Trophoblast cell (in vitro differentiated cells and primary cell): ENCODE measurements at regions not wholly inside any gene's neighbourhood (a gene's known extent, or its start where the extent isn't known, plus 50 kb on each side); places are given as distances from the start of the nearest gene placed in this dataset.

ENCODE experiments used
- DNase-seq, 2 donors: peaks; one replicate each; pipeline ENCODE4 v3.0.0-alpha.2; 2016
- H2AFZ ChIP-seq: 2 replicates; pipeline ENCODE4 v1.6.1; 2013; ENCODE audit warnings: low read length, moderate library complexity, mild to moderate bottlenecking; ENCODE audit not compliant: insufficient read depth, poor library complexity
- H2AK5ac ChIP-seq: 2 replicates; pipeline ENCODE4 v1.6.1; 2013; ENCODE audit warnings: mild to moderate bottlenecking, low read length
- H2BK120ac ChIP-seq: 2 replicates; pipeline ENCODE4 v1.6.1; 2013; ENCODE audit warnings: low read length, mild to moderate bottlenecking, moderate library complexity; ENCODE audit not compliant: insufficient read depth, poor library complexity
- H2BK12ac ChIP-seq: 2 replicates; pipeline ENCODE4 v1.6.1; 2013; ENCODE audit warnings: mild to moderate bottlenecking, low read length, moderate library complexity
- H2BK5ac ChIP-seq: 2 replicates; pipeline ENCODE4 v1.6.1; 2013; ENCODE audit warnings: low read length, low read depth, moderate library complexity, mild to moderate bottlenecking; ENCODE audit not compliant: poor library complexity
- H3K14ac ChIP-seq: 2 replicates; pipeline ENCODE4 v1.6.1; 2013; ENCODE audit warnings: mild to moderate bottlenecking, low read length
- H3K18ac ChIP-seq: 2 replicates; pipeline ENCODE4 v1.6.1; 2013; ENCODE audit warnings: mild to moderate bottlenecking, low read length
- H3K23ac ChIP-seq: 2 replicates; pipeline ENCODE4 v1.6.1; 2013; ENCODE audit warnings: low read length
- H3K27ac ChIP-seq: 2 replicates; pipeline ENCODE4 v1.5.1; 2013; ENCODE audit warnings: low read depth, mild to moderate bottlenecking, inconsistent platforms, low read length, moderate library complexity
- H3K27me3 ChIP-seq: 2 replicates; pipeline ENCODE4 v1.6.1; 2013; ENCODE audit warnings: inconsistent platforms, mild to moderate bottlenecking, low read length, moderate library complexity; ENCODE audit not compliant: insufficient read depth
- H3K36me3 ChIP-seq, 2 experiments: 1 replicate in 1 of 2; 2 replicates in 1 of 2; pipeline ENCODE4 v1.6.1; 2013; ENCODE audit warnings: low read length in 2 of 2, mild to moderate bottlenecking in 2 of 2, moderate library complexity in 1 of 2; ENCODE audit not compliant: insufficient read depth in 2 of 2, control insufficient read depth in 1 of 2
- H3K4ac ChIP-seq: 2 replicates; pipeline ENCODE4 v1.6.1; 2013; ENCODE audit warnings: low read depth, mild to moderate bottlenecking, low read length, moderate library complexity
- H3K4me1 ChIP-seq, 2 experiments: 1 replicate in 1 of 2; 2 replicates in 1 of 2; pipeline ENCODE4 v1.6.1; 2013; ENCODE audit warnings: low read length in 2 of 2, mild to moderate bottlenecking in 2 of 2, moderate library complexity in 1 of 2; ENCODE audit not compliant: insufficient read depth in 2 of 2, control insufficient read depth in 1 of 2
- H3K4me2 ChIP-seq: 2 replicates; pipeline ENCODE4 v1.6.1; 2013; ENCODE audit warnings: inconsistent platforms, mild to moderate bottlenecking, low read length, moderate library complexity
- H3K4me3 ChIP-seq: 2 replicates; pipeline ENCODE4 v1.5.1; 2013; ENCODE audit warnings: mild to moderate bottlenecking, low read depth, low read length, inconsistent platforms
- H3K79me1 ChIP-seq: one replicate; pipeline ENCODE4 v1.6.1; 2013; ENCODE audit warnings: low read length
- H3K79me2 ChIP-seq: 2 replicates; pipeline ENCODE4 v1.6.1; 2013; ENCODE audit warnings: low read length, mild to moderate bottlenecking; ENCODE audit not compliant: control insufficient read depth, insufficient read depth, poor library complexity
- H3K9ac ChIP-seq: 2 replicates; pipeline ENCODE4 v1.6.1; 2013; ENCODE audit warnings: mild to moderate bottlenecking, low read length
- H3K9me3 ChIP-seq: 2 replicates; pipeline ENCODE4 v1.6.1; 2013; ENCODE audit warnings: low read depth, mild to moderate bottlenecking, control low read depth, inconsistent platforms, low read length; ENCODE audit not compliant: insufficient read depth
- H4K12ac ChIP-seq: 2 replicates; pipeline ENCODE4 v1.6.1; 2013; ENCODE audit warnings: low read depth, mild to moderate bottlenecking, low read length, moderate library complexity
- H4K8ac ChIP-seq: 2 replicates; pipeline ENCODE4 v1.6.1; 2013; ENCODE audit warnings: low read depth, mild to moderate bottlenecking, low read length, moderate library complexity
- H4K91ac ChIP-seq: one replicate; pipeline ENCODE4 v1.6.1; 2013; ENCODE audit warnings: low read depth, mild to moderate bottlenecking, low read length, moderate library complexity
- WGBS: extraction: QIAGEN DNeasy Blood & Tissue Kit; methylation state at CpG from one replicate; pipeline ENCODE4 v1.1.7; 2013; ENCODE audit warnings: missing lambda C conversion rate; ENCODE audit not compliant: insufficient read length, insufficient coverage; ENCODE audit errors: extremely low coverage; 5-methylcytosine and 5-hydroxymethylcytosine counted together

GRCh38 chr6:109315341-109316110 is 66.7 kb downstream of the CD164 start:
- no CpG with 5 or more reads among the region's 6 CpGs for WGBS
- no peak overlapping the region for H3K4me3 ChIP-seq
- no peaks in the 10 kb centered on the region for H3K36me3 ChIP-seq
- no peaks in the 10 kb centered on the region for H3K4me1 ChIP-seq
- no peak overlapping the region for H3K14ac ChIP-seq
- no peak overlapping the region for H3K23ac ChIP-seq
- no peaks in the 10 kb centered on the region for H3K27me3 ChIP-seq
- no peak overlapping the region for H2AFZ ChIP-seq
- H3K27ac ChIP-seq: no peak overlapping the region
- H2BK5ac ChIP-seq: no peak overlapping the region
- H2BK12ac ChIP-seq: no peak overlapping the region
- H4K8ac ChIP-seq: no peak overlapping the region
- no peak for DNase-seq
- H2BK120ac ChIP-seq: no peak overlapping the region
- no peaks in the 10 kb centered on the region for H3K9me3 ChIP-seq
- no peak overlapping the region for H4K91ac ChIP-seq
- no peaks in the 10 kb centered on the region for H3K79me1 ChIP-seq
- no peak overlapping the region for H3K18ac ChIP-seq
- no peak overlapping the region for H2AK5ac ChIP-seq
- H4K12ac ChIP-seq: no peak overlapping the region
- H3K4me2 ChIP-seq: no peak overlapping the region
- H3K4ac ChIP-seq: no peak overlapping the region
- H3K9ac ChIP-seq: no peak overlapping the region
- H3K79me2 ChIP-seq: no peaks in the 10 kb centered on the region

DNA sequence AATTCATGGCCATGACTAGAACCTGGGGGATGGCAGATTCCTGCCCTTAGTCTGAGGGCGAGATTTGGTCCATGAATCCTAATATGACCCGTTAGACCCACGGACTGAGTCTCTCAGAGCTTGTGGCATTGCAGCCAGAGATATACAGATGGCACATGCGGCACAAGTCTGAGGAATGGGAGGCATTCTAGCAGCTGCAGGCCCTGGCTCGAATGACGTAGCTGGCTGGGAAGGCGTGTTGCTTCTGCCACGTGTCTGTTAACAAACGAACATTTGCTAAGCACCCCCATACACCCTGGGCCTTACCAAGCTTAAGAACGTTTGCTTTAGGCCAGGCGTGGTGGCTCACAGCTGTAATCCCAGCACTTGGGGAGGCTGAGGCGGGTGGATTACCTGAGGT is 68.0 kb downstream of the CD164 start:
- H3K9me3 ChIP-seq: no peaks in the 10 kb centered on the region
- H2BK120ac ChIP-seq: no peak overlapping the region
- no peak overlapping the region for H3K9ac ChIP-seq
- no peak overlapping the region for H4K12ac ChIP-seq
- no peak overlapping the region for H2AFZ ChIP-seq
- no peak overlapping the region for H3K4me3 ChIP-seq
- no peak overlapping the region for H4K91ac ChIP-seq
- no peaks in the 10 kb centered on the region for H3K79me1 ChIP-seq
- H3K18ac ChIP-seq: no peak overlapping the region
- H3K4me2 ChIP-seq: no peak overlapping the region
- peak in 1 of 2 donors; percentile 2 for DNase-seq
- no peak overlapping the region for H4K8ac ChIP-seq
- no peak overlapping the region for H3K14ac ChIP-seq
- H3K27ac ChIP-seq: no peak overlapping the region
- H2AK5ac ChIP-seq: no peak overlapping the region
- no peak overlapping the region for H2BK12ac ChIP-seq
- no peak overlapping the region for H3K4ac ChIP-seq
- no peaks in the 10 kb centered on the region for H3K36me3 ChIP-seq
- no peaks in the 10 kb centered on the region for H3K4me1 ChIP-seq
- H3K79me2 ChIP-seq: no peaks in the 10 kb centered on the region
- no peak overlapping the region for H3K23ac ChIP-seq
- WGBS: no CpG with 5 or more reads among the region's 12 CpGs
- no peak overlapping the region for H2BK5ac ChIP-seq
- H3K27me3 ChIP-seq: no peaks in the 10 kb centered on the region

DNA sequence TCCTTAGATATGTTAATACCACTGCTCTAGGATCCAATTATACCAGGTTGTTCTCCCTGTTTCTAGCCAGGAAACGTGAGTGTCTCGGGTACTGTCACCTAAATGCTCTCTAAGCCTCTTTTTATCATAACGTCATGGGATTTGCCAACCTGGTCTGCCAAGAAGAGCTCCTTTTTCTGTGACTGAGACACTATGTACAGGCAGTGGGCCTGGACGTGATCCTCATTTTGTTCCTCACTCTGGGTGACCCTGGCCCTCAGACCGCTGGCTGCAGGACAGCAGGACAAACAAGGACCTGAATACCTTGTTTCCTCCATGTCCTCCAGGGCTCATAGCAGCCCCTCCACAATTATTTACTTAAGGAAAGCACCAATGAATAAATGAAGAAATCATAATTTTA is 69.1 kb downstream of the CD164 start:
- H3K9me3 ChIP-seq: peaks cover under 1% of the 10 kb centered on the region
- H2BK120ac ChIP-seq: no peak overlapping the region
- no peak overlapping the region for H3K18ac ChIP-seq
- no peak overlapping the region for H3K14ac ChIP-seq
- no peak overlapping the region for H3K4ac ChIP-seq
- no peak overlapping the region for H2BK5ac ChIP-seq
- H3K79me1 ChIP-seq: no peaks in the 10 kb centered on the region
- no peaks in the 10 kb centered on the region for H3K27me3 ChIP-seq
- no peak overlapping the region for H3K23ac ChIP-seq
- peaks cover 0 to under 1% of the 10 kb centered on the region in 2 experiments for H3K4me1 ChIP-seq
- no peak overlapping the region for H2AFZ ChIP-seq
- WGBS: no CpG with 5 or more reads among the region's 5 CpGs
- H2AK5ac ChIP-seq: no peak overlapping the region
- no peak for DNase-seq
- no peak overlapping the region for H4K8ac ChIP-seq
- H3K9ac ChIP-seq: no peak overlapping the region
- H3K36me3 ChIP-seq: no peaks in the 10 kb centered on the region
- H4K91ac ChIP-seq: no peak overlapping the region
- no peak overlapping the region for H3K4me2 ChIP-seq
- no peak overlapping the region for H3K4me3 ChIP-seq
- no peak overlapping the region for H3K27ac ChIP-seq
- H3K79me2 ChIP-seq: no peaks in the 10 kb centered on the region
- H2BK12ac ChIP-seq: no peak overlapping the region
- H4K12ac ChIP-seq: no peak overlapping the region

DNA sequence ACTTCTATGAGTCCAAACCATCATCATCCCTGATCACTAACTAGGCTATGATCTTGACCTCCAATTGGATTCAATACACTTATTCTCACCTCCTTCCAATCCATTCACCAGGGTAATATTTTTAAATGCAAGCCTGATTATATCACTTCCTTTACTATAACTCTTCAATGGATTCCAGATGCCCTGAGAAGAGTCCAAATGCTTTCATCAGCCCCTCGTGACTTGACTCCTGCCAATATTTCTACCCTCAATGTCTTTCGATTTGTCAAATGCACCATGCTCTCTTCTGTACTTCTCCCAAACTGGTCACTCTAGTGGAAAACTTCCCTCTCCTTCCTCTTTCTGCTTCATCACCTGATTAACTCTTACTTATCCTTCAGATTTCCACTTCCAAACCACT is 70.8 kb downstream of the CD164 start:
- Histone ChIP-seq H3K18ac (no peak overlapping the region), H3K4me2 (no peak overlapping the region), H3K9me3 (peaks cover 2% of the 10 kb centered on the region), H3K9ac (no peak overlapping the region), H3K79me1 (no peaks in the 10 kb centered on the region), H3K27ac (no peak overlapping the region), H4K91ac (no peak overlapping the region), H3K79me2 (no peaks in the 10 kb centered on the region), H3K14ac (no peak overlapping the region), H2BK12ac (no peak overlapping the region), H4K8ac (no peak overlapping the region), H2BK5ac (no peak overlapping the region), H3K23ac (no peak overlapping the region), H3K4me3 (no peak overlapping the region), H2BK120ac (no peak overlapping the region), H3K4ac (no peak overlapping the region), H2AFZ (no peak overlapping the region), H3K27me3 (no peaks in the 10 kb centered on the region), H4K12ac (no peak overlapping the region), H3K4me1 (peaks cover 0 to 3% of the 10 kb centered on the region in 2 experiments), H3K36me3 (no peaks in the 10 kb centered on the region), H2AK5ac (no peak overlapping the region)
- no CpG with 5 or more reads among the region's 2 CpGs for WGBS
- no peak for DNase-seq
